ENCODE measurements at regions not wholly inside any gene's neighbourhood (a gene's known extent, or its start where the extent isn't known, plus 50 kb on each side); places are given as distances from the start of the nearest gene placed in this dataset.

GRCh38 chr19:13600802-13601201 is 94.5 kb upstream of the CACNA1A start:
- no TSS peak for BruUV-seq (replicated peaks)
- intact Hi-C loops (cut with micrococcal nuclease) = no loop called here
- POLR2A ChIA-PET = no interaction called here

More at GRCh38 chr19:13600802-13601201, 94.5 kb upstream of the CACNA1A start:
- Histone ChIP-seq H3K9me1 (replicated peaks; ENCODE audit: control insufficient read depth, extremely low read depth, insufficient read depth, low read length) (no peaks in the 10 kb centered on the region), H3K4me1 (ENCODE audit: control insufficient read depth, extremely low read depth, insufficient read depth, low read length) (no peaks in the 10 kb centered on the region), H3K79me2 (ENCODE audit: control insufficient read depth, insufficient read depth, low read length) (no peaks in the 10 kb centered on the region), H2AFZ (ENCODE audit: low read depth, low read length) (no peak overlapping the region), H3K4me3 (replicated peaks in 1 of 3; ENCODE audit: insufficient read depth in 1 of 3, low read depth in 1 of 3, low read length in 3 of 3) (no peak overlapping the region), H3K9ac (replicated peaks; ENCODE audit: extremely low read depth, insufficient read depth, low read length) (no peak overlapping the region), H4K20me1 (replicated peaks; ENCODE audit: control insufficient read depth, extremely low read depth, insufficient read depth, low read length) (no peaks in the 10 kb centered on the region), H3K36me3 (ENCODE audit: control insufficient read depth in 2 of 2, extremely low read depth in 1 of 2, insufficient read depth in 2 of 2, low read length in 2 of 2) (no peaks in the 10 kb centered on the region), H3K4me2 (ENCODE audit: insufficient read depth, low read length) (no peak overlapping the region), H3K9me3 (replicated peaks; ENCODE audit: control insufficient read depth, insufficient read depth, low read length) (no peaks in the 10 kb centered on the region), H3K27me3 (ENCODE audit: control insufficient read depth in 2 of 2, insufficient read depth in 2 of 2, low read length in 2 of 2) (no peaks in the 10 kb centered on the region), H3K27ac (ENCODE audit: insufficient read depth, low read depth, low read length) (no peak overlapping the region)
- no peak for DNase-seq (ENCODE audit: low read depth, low spot score)
- no peak for FAIRE-seq
- CTCF ChIA-PET = interaction anchor here (0.6 to 8.2 kb wide), 3 partner anchors 11 to 352 kb away, joined by 3 to 124 read pairs (median 7); no protein-coding TSS in a partner anchor
- no peak for TF ChIP-seq GATA2 (IDR thresholded peaks at IDR 0.05; ENCODE audit: insufficient read depth, insufficient read length, low read depth, low read length)
- TF ChIP-seq FOS (IDR thresholded peaks at IDR 0.05; ENCODE audit: borderline replicate concordance, insufficient read depth, low read length) = no peak
- no peak for TF ChIP-seq JUN (IDR thresholded peaks at IDR 0.05; ENCODE audit: borderline replicate concordance, insufficient read depth, insufficient read length, low read depth)
- no peak for TF ChIP-seq MYC (IDR thresholded peaks at IDR 0.05; ENCODE audit: low read depth, low read length)
- TF ChIP-seq EZH2 (IDR thresholded peaks at IDR 0.05; ENCODE audit: borderline replicate concordance, low read depth, low read length, severe bottlenecking) = no peak
- no peak for TF ChIP-seq POLR2A (IDR thresholded peaks at IDR 0.05; ENCODE audit: low read depth, low read length)
- TF ChIP-seq, protein P1, sequence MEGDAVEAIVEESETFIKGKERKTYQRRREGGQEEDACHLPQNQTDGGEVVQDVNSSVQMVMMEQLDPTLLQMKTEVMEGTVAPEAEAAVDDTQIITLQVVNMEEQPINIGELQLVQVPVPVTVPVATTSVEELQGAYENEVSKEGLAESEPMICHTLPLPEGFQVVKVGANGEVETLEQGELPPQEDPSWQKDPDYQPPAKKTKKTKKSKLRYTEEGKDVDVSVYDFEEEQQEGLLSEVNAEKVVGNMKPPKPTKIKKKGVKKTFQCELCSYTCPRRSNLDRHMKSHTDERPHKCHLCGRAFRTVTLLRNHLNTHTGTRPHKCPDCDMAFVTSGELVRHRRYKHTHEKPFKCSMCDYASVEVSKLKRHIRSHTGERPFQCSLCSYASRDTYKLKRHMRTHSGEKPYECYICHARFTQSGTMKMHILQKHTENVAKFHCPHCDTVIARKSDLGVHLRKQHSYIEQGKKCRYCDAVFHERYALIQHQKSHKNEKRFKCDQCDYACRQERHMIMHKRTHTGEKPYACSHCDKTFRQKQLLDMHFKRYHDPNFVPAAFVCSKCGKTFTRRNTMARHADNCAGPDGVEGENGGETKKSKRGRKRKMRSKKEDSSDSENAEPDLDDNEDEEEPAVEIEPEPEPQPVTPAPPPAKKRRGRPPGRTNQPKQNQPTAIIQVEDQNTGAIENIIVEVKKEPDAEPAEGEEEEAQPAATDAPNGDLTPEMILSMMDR (IDR thresholded peaks at IDR 0.05; ENCODE audit: extremely low read depth in 1 of 2, insufficient read depth in 1 of 2, low read depth in 1 of 2, low read length in 2 of 2) = no peak
- TF ChIP-seq MAX (IDR thresholded peaks at IDR 0.05; ENCODE audit: insufficient read depth, insufficient read length) = no peak
- no peak for TF ChIP-seq POLR2AphosphoS5 (IDR thresholded peaks at IDR 0.05; ENCODE audit: insufficient read depth, low read depth, low read length)
- dilution Hi-C loops (cut with MboI; ENCODE audit: extremely low pct_ligation_motif_present, low sequenced_read_pairs) = no loop called here
